ENCODE measurements at regions not wholly inside any gene's neighbourhood (a gene's known extent, or its start where the extent isn't known, plus 50 kb on each side); places are given as distances from the start of the nearest gene placed in this dataset.

DNA sequence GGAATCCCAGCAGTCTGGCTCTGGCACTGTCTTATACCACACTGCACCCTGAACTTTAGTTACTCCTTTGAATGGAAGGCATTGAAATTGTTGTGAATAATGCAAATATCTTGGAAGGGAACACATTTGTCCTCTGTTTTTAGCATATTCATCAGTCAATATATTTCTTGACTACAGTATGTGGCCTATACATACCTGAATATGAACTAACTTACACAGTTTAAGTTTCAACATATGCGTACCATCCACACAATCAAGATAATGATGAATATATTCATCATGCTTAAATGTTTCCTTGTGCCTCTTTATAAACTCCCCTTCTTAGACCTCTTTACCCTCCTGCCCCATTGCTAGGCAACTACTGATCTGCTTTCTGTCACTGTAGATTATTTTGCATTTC lies 145.7 kb upstream of the ESX1 start:
- Histone ChIP-seq H3K9me1 (ENCODE audit: control insufficient read depth, insufficient read depth, low read length) (no peaks in the 10 kb centered on the region), H3K4me3 (no peak overlapping the region), H3K9me3 (replicated peaks; ENCODE audit: control insufficient read depth, insufficient read depth, low read depth, low read length) (no peaks in the 10 kb centered on the region), H3K27me3 (ENCODE audit: control insufficient read depth in 2 of 2, insufficient read depth in 2 of 2, low read length in 2 of 2) (no peaks in the 10 kb centered on the region), H3K9ac (ENCODE audit: insufficient read depth in 1 of 2, low read depth in 2 of 2, low read length in 2 of 2) (no peak overlapping the region), H3K79me2 (ENCODE audit: control insufficient read depth, insufficient read depth, low read length) (no peaks in the 10 kb centered on the region), H3K4me1 (replicated peaks in 1 of 2; ENCODE audit: control insufficient read depth in 2 of 2, insufficient read depth in 2 of 2, low read length in 2 of 2) (no peaks in the 10 kb centered on the region), H4K20me1 (replicated peaks; ENCODE audit: control insufficient read depth, insufficient read depth, low read length) (no peaks in the 10 kb centered on the region), H3K4me2 (ENCODE audit: insufficient read depth, low read length) (no peak overlapping the region), H2AFZ (ENCODE audit: low read depth, low read length) (no peak overlapping the region), H3K27ac (ENCODE audit: extremely low read depth, low read depth, low read length) (no peak overlapping the region), H3K36me3 (ENCODE audit: control insufficient read depth, insufficient read depth, low read length) (no peaks in the 10 kb centered on the region)
- ChIA-PET POLR2A (no interaction called here), CTCF (ENCODE audit: low intra/inter-chr PET ratio) (no interaction called here)
- DNase-seq (ENCODE audit: extremely low read depth in 1 of 4, low spot score in 3 of 4) (no peak), ATAC-seq (no peak), FAIRE-seq (no peak)
- in situ Hi-C loops (cut with MboI): no loop called here
- TF ChIP-seq SRSF9 (IDR thresholded peaks at IDR 0.05; ENCODE audit: borderline replicate concordance, low read depth, low read length) (no peak), SMC3 (conservative IDR thresholded peaks at IDR 0.05; ENCODE audit: insufficient read depth, low read depth, low read length) (no peak), ZNF507 (tag; conservative IDR thresholded peaks at IDR 0.05) (no peak), XRCC4 (IDR thresholded peaks at IDR 0.05; ENCODE audit: extremely low read depth, insufficient read depth, insufficient read length) (no peak), CBX3 (IDR thresholded peaks at IDR 0.05; ENCODE audit: borderline replicate concordance in 1 of 2, low read length in 2 of 2) (no peak), RBFOX2 (IDR thresholded peaks at IDR 0.05; ENCODE audit: low read depth, low read length) (no peak), STAT5B (CRISPR knock-in tag; IDR thresholded peaks at IDR 0.05) (no peak), KHSRP (IDR thresholded peaks at IDR 0.05) (no peak), NUFIP1 (IDR thresholded peaks at IDR 0.05; ENCODE audit: partially characterized antibody) (no peak), NCOR1 (IDR thresholded peaks at IDR 0.05) (no peak), SIN3B (IDR thresholded peaks at IDR 0.05; ENCODE audit: low read depth) (no peak), HDGF (IDR thresholded peaks at IDR 0.05) (no peak), ELF1 (tag; IDR thresholded peaks at IDR 0.05) (no peak), ZNF133 (CRISPR knock-in tag; IDR thresholded peaks at IDR 0.05) (no peak)
- TF ChIP-seq, protein P1, sequence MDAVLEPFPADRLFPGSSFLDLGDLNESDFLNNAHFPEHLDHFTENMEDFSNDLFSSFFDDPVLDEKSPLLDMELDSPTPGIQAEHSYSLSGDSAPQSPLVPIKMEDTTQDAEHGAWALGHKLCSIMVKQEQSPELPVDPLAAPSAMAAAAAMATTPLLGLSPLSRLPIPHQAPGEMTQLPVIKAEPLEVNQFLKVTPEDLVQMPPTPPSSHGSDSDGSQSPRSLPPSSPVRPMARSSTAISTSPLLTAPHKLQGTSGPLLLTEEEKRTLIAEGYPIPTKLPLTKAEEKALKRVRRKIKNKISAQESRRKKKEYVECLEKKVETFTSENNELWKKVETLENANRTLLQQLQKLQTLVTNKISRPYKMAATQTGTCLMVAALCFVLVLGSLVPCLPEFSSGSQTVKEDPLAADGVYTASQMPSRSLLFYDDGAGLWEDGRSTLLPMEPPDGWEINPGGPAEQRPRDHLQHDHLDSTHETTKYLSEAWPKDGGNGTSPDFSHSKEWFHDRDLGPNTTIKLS (IDR thresholded peaks at IDR 0.05; ENCODE audit: borderline replicate concordance, low read depth): no peak
- BruUV-seq (replicated peaks): no TSS peak
- WGBS (ENCODE audit: insufficient coverage, low coverage, missing lambda C conversion rate): 0% methylated on average over 1 of the region's 1 CpG
- intact Hi-C loops (cut with micrococcal nuclease): no loop called here

Data from K562 (cell line).